HG02678 (cell line): ENCODE measurements at regions not wholly inside any gene's neighbourhood (a gene's known extent, or its start where the extent isn't known, plus 50 kb on each side); places are given as distances from the start of the nearest gene placed in this dataset.
"Not testable (repeated sequence)": the region's sequence is repeated elsewhere in the genome, so short reads cannot be mapped to it uniquely, and the experiment has no call there.

Experiments
- ATAC-seq: cut with Tn5 transposase; IDR thresholded peaks from one replicate; pipeline ENCODE4 v1.9.1; 2021; ENCODE audit warnings: mild to moderate bottlenecking, moderate library complexity; ENCODE audit not compliant: unreplicated experiment

GRCh38 chr16:5756969-5757368 lies 659.4 kb upstream of the EEF2KMT start:
- no peak for ATAC-seq

GRCh38 chr16:5753381-5753780 lies 655.8 kb upstream of the EEF2KMT start:
- no peak for ATAC-seq

DNA sequence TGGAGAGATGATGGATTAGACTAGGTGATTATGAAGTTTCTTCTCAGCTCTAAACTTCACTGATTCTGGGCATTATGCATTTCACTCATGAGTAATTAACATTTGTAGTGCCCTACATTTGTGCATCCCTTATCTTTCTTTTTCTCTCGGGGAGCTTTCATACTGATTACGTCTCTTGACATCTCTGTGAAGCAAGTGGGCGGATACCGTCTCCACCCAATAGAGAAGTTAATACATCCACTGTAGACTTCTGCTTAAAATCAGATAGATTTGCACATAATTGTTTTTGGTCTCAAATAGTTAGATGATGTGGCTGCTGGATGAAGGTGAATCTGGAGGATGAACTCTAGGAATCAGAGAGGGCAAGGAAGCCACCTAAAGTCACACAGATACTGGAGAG lies 653.6 kb upstream of the EEF2KMT start:
- no peak for ATAC-seq

DNA sequence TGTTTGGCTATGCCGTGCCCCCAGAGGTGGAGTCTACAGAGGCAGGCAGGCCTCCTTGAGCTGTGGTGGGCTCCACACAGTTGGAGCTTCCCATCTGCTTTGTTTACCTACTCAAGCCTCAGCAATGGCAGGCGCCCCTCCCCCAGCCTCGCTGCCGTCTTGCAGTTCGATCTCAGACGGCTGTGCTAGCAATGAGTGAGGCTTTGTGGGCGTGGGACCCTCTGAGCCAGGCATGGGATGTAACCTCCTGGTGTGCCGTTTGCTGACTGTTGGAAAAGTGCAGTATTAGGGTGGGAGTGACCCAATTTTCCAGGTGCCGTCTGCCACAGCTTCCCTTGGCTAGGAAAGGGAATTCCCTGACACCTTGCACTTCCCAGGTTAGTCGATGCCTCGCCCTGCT lies 652.8 kb upstream of the EEF2KMT start:
- not testable (repeated sequence) for ATAC-seq

DNA sequence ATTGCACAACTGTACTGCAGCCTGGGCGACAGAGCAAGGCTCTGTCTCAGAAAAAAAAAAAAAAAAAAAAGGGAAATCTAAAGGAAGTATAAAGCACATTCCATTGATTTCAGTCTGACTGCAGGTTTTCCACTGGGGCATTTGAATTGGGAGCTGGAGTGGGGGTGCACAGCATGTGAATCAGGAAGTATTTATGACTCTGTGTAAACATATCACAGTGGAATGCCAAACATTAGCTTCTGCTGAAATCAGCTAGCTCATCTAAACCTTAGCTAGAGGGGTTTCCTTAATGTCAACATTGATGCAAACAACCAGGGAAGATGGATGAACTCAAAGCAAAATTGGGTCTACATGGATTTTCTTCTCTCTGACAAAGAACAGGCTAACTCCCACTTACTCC lies 641.0 kb upstream of the EEF2KMT start:
- no peak for ATAC-seq

GRCh38 chr16:5736209-5736930 lies 638.8 kb upstream of the EEF2KMT start:
- ATAC-seq: no peak

- no peak for ATAC-seq
Measured at GRCh38 chr16:5735444-5735843, 637.8 kb upstream of the EEF2KMT start.

GRCh38 chr16:5730783-5731182 lies 633.2 kb upstream of the EEF2KMT start:
- no peak for ATAC-seq

GRCh38 chr16:5722116-5722619 lies 624.6 kb upstream of the EEF2KMT start:
- ATAC-seq: no peak

DNA sequence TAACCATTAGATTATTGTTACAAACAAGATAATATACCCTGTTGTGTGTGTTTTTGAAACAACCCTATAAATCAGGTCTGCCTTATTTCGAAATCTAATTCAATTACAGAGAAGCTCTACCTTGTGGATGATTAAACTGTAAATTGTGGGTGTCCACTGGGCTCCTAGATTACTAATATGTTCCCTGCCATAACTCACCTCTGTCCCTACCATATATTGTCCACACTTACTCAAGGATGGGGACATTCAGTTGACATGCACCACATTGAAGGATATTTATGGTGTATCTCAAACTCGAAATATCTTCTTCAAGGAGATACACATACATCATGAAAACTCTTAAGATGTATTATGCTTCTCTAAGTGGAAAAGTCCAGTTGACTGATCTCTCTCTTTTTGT lies 617.6 kb upstream of the EEF2KMT start:
- ATAC-seq: no peak

GRCh38 chr16:5709889-5710288 lies 612.3 kb upstream of the EEF2KMT start:
- ATAC-seq: no peak

DNA sequence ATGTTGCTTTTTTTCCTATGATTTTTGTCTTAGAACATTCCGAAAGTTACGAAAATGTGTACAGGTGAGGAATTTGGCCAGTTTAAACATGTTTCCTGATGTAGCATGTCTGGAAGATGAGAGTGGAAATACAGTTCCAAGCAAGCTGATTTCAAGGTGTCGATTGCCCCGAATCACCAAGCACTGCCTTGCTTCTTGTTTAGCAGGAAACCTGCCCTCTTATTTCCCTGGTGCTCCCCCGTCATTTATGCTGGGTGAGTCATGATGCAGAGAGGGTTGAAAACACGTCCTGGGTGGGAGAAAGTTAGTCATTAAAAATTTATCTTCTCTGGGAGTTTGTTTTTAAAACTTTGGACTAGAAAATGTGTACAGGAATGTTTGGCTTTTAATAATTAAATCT lies 608.6 kb upstream of the EEF2KMT start:
- no peak for ATAC-seq

DNA sequence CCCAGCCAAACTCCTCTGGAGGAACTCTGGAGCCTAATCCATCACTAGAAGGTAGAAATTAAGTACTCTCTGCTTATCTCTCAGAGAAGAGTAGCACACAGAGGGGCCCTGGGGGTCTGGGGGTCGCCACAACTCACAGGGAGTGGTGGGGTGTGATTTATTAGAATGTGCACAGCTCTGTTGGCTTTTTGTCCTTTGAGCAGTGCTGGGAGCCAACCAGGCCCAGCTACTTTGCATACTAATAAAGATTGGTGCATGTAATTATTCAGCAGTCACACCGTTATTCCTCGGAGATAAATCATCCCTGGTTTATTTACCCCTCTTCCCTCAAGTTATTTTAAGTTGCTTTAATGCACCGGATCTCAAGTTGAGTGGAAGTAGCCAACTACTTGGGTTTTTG lies 606.7 kb upstream of the EEF2KMT start:
- ATAC-seq: no peak

- ATAC-seq: no peak
Measured at GRCh38 chr16:5693426-5693825, 595.8 kb upstream of the EEF2KMT start.

DNA sequence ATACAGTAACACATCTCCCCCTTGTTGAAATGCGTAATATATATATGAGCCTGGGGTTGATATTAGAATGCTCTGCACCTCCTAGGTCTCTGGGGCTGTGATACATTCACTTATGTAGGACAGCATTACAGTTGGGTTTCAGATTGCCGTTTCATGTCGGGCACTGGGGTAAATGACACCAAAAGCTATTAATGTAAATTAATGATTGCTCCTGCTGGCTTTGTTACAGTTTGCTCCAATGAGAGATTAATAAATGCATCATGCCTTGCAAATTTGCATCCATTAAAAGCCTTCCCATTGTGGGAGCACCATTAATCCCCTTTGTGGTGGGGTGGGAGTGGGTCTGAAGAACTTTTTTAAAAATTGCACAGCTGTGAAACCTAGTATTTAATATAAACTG lies 584.4 kb upstream of the EEF2KMT start:
- ATAC-seq: no peak

- ATAC-seq: no peak
Measured at GRCh38 chr16:5678371-5678770, 580.8 kb upstream of the EEF2KMT start.

DNA sequence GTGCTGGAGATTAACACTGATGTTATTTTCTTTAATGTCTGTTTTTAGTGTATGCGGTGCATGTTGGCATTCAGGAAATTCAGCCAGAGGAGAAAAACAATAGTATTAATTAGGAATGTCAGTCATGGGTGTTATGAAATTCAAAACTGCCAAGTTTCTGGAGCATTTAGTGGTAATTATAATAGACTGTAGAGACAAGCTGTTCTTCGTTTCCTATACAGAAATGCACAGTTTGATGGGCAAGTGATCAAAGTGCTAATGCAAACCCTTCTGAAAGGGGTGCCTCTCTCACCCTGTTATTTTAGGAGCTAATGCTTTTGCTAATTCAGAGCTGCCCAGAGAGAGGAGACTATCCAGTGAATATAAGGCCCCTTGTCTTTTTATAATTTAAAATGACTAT lies 573.8 kb upstream of the EEF2KMT start:
- no peak for ATAC-seq

- ATAC-seq: no peak
Measured at GRCh38 chr16:5670198-5670597, 572.6 kb upstream of the EEF2KMT start.

DNA sequence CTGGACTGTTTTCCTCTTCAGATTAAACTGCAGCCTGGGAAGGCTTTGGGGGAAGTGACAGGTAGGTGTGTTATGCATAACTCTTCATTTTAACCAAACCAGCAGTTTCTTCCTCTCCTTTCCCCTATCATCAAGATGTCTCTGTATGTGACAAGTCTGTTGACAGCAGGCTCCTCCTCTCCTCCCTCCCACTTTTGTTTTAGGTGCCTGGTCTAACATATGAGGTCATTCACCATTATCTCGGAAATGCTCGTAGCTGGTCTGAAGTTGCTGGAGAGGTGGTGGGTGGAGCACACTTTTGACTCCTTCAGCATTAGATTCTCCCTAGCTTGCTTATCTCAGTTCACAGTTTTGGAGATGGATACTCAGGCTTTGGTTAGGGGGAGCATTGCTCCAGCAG lies 571.0 kb upstream of the EEF2KMT start:
- no peak for ATAC-seq

DNA sequence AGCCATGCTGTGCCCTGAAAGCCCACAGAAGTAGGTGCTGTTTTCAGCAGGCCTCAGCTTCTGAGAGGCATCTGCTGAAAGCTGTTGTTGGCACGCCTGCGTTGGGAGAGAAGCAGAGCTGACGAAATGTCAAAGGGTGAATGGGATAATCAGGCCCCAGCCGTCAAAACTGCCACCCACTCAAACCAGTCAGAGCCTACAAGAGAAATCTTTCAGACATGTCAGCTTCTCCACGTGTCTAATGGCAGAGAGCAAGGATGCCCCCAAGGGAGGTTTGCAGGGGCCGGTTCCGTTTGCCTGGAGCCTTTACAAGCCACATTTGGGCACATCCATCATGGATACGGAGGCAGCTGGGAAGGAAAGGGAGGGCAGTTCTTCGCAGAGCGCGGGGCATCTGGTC lies 568.2 kb upstream of the EEF2KMT start:
- ATAC-seq: no peak

DNA sequence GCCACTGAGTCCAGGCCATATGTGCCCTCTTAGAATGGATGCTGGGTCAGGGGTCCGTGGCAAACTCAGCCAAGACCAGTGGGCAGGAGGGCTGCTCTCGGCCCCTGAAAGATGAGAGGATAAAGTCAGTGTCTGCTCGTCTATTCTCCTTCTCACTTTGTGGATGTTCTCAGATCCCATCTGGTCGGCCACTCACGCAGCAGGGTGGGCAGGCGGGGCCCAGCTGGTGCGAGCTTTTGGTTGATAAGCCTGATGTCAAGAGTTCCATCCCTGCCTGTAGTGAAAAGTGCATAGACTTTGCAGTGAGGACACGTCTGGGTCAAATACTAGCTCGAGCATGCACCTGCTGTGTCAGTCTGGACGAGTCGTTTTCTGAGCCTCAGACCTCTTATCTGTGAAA lies 556.2 kb upstream of the EEF2KMT start:
- no peak for ATAC-seq

GRCh38 chr16:5653041-5653440 lies 555.4 kb upstream of the EEF2KMT start:
- ATAC-seq: no peak
